Right atrium auricular region (tissue), 2 donors: ENCODE measurements at regions not wholly inside any gene's neighbourhood (a gene's known extent, or its start where the extent isn't known, plus 50 kb on each side); places are given as distances from the start of the nearest gene placed in this dataset.

Experiments
- DNase-seq: peaks from one replicate; pipeline ENCODE4 v3.0.0-alpha.2; 2019; ENCODE audit warnings: low spot score
- H3K27ac ChIP-seq, 2 donors: fragments of 200-600 bp; sonication (generic); 1 replicate in 1 of 2; 2 replicates in 1 of 2; pipeline ENCODE4 v1.5.1; 2016 to 2019
- H3K27me3 ChIP-seq, 2 donors: fragments of 200-600 bp; sonication (generic); one replicate each; pipeline versions ENCODE4 v1.5.1 to v1.6.0; 2017 to 2019
- H3K36me3 ChIP-seq: fragments of 200-600 bp; sonication (generic); one replicate; pipeline ENCODE4 v1.5.1; 2016
- H3K4me1 ChIP-seq, 2 donors: fragments of 200-600 bp; sonication (generic); one replicate each; pipeline versions ENCODE4 v1.5.1 to v1.6.0; 2017 to 2019
- H3K4me3 ChIP-seq, 2 donors: fragments of 200-600 bp; sonication (generic); 1 replicate in 1 of 2; 2 replicates in 1 of 2; pipeline ENCODE4 v1.5.1; 2017 to 2019; ENCODE audit warnings: mild to moderate bottlenecking in 1 of 2, moderate library complexity in 1 of 2
- H3K9me3 ChIP-seq, 2 donors: fragments of 200-600 bp; sonication (generic); one replicate each; pipeline ENCODE4 v1.5.1; 2019
- CTCF ChIP-seq, 2 donors: fragments of 200-600 bp; sonication (generic); IDR thresholded peaks; one replicate each; pipeline ENCODE4 v1.5.1; 2019; ENCODE audit warnings: antibody characterized with exemption in 2 of 2

GRCh38 chr1:99520121-99520520 is 125.8 kb upstream of the PALMD start:
- Histone ChIP-seq H3K27ac (no peak overlapping the region), H3K4me3 (no peak overlapping the region), H3K36me3 (no peaks in the 10 kb centered on the region), H3K27me3 (no peaks in the 10 kb centered on the region), H3K9me3 (no peaks in the 10 kb centered on the region), H3K4me1 (no peaks in the 10 kb centered on the region)
- no peak for DNase-seq
- no peak for TF ChIP-seq CTCF (IDR thresholded peaks at IDR 0.05)

GRCh38 chr1:99525331-99525730 is 120.6 kb upstream of the PALMD start:
- Histone ChIP-seq H3K27me3 (no peaks in the 10 kb centered on the region), H3K9me3 (no peaks in the 10 kb centered on the region), H3K4me1 (no peaks in the 10 kb centered on the region), H3K27ac (no peak overlapping the region), H3K4me3 (no peak overlapping the region), H3K36me3 (no peaks in the 10 kb centered on the region)
- no peak for TF ChIP-seq CTCF (IDR thresholded peaks at IDR 0.05)
- no peak for DNase-seq

- Histone ChIP-seq H3K36me3 (no peaks in the 10 kb centered on the region), H3K9me3 (no peaks in the 10 kb centered on the region), H3K4me1 (no peaks in the 10 kb centered on the region), H3K27me3 (no peaks in the 10 kb centered on the region), H3K27ac (no peak overlapping the region), H3K4me3 (no peak overlapping the region)
- peak; percentile 33 to 59 for TF ChIP-seq CTCF (IDR thresholded peaks at IDR 0.05)
- DNase-seq, result no peak
Observed at GRCh38 chr1:99527078-99527477, 118.8 kb upstream of the PALMD start.

- Histone ChIP-seq H3K4me1 (no peaks in the 10 kb centered on the region), H3K27me3 (no peaks in the 10 kb centered on the region), H3K9me3 (no peaks in the 10 kb centered on the region), H3K4me3 (no peak overlapping the region), H3K27ac (no peak overlapping the region), H3K36me3 (no peaks in the 10 kb centered on the region)
- no peak for TF ChIP-seq CTCF (IDR thresholded peaks at IDR 0.05)
- no peak for DNase-seq
Observed at GRCh38 chr1:99527545-99527944, 118.4 kb upstream of the PALMD start.

GRCh38 chr1:99529002-99529401 is 116.9 kb upstream of the PALMD start:
- Histone ChIP-seq H3K4me1 (peaks cover 0 to 3% of the 10 kb centered on the region in 2 donors), H3K36me3 (no peaks in the 10 kb centered on the region), H3K9me3 (no peaks in the 10 kb centered on the region), H3K27ac (no peak overlapping the region), H3K27me3 (no peaks in the 10 kb centered on the region), H3K4me3 (no peak overlapping the region)
- no peak for TF ChIP-seq CTCF (IDR thresholded peaks at IDR 0.05)
- no peak for DNase-seq

- Histone ChIP-seq H3K27me3 (no peaks in the 10 kb centered on the region), H3K4me1 (peaks cover 0 to 14% of the 10 kb centered on the region in 2 donors), H3K27ac (no peak overlapping the region), H3K4me3 (no peak overlapping the region), H3K9me3 (no peaks in the 10 kb centered on the region), H3K36me3 (no peaks in the 10 kb centered on the region)
- DNase-seq, result no peak
- TF ChIP-seq CTCF (IDR thresholded peaks at IDR 0.05), result no peak
Observed at GRCh38 chr1:99531578-99532275, 114.2 kb upstream of the PALMD start.
